ENCODE measurements at regions not wholly inside any gene's neighbourhood (a gene's known extent, or its start where the extent isn't known, plus 50 kb on each side); places are given as distances from the start of the nearest gene placed in this dataset.

DNA sequence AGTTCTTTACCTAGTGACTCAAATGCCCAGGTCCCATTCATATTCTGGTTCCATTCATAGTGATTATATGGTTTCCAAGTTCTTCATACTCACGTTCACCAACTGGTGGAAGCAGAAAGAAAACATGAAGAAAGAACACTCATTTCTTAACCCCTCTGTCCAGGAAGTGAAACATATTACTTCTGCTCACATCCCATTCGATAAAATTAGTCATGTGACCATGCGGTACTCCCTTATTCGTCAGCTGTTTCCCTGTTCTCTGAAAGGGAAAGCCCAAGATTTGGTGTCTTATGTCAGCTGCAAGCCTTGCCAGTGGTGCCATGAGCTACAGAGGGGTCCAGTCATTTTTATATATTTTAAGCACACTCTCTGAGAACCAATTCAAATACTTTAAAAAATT lies 387.0 kb upstream of the DMAC1 start:
- DNase-seq = peak; percentile 29

DNA sequence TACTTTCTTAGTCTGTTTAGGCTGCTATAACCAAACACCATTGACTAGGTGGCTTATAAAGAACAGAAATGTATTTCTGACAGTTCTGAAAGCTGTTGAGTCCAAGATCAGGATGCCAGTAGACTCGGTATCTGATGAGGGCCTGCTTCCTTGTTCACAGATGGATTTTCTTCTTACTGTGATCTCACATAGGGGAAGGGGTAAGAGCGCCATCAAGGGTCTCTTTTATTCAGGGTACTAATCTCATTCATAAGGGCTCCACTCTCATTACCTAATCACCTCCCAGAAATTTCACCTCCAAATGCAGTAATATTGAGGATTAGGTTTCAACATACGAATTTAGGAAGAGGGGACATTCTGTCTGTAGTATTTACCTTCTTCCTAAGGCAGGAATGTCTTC lies 384.0 kb upstream of the DMAC1 start:
- no peak for DNase-seq

DNA sequence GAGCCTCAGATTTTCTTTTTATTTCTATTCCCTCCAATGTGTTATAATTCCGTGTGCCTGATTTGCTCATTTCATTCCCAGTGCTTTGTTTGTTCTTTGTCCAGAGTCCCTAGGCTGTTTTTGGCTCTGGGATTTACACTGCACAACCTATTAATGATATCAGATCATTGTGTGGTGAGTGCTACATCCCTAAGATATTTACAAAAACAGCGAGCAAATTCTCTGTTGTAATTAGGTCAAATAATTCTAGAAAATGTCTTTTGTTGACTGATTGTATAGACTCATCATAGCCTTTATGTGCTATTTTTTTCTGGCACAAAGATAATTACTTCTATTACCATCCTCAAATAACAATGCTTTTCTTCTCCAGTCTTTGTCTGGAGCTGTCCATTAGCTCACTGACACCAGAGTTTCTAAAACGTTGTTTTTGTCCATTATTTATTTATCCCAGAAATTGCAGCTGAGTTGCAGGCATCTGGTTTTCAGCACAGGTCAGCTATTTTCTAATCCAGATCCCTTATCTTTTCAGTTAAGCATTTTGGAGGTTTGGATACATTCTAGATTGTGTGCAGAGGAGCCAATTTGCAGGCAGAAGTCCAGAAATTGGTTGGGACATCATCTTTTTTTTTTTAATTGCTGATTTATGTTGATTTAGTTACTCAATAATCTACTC lies 379.9 kb upstream of the DMAC1 start:
- no peak for DNase-seq

DNA sequence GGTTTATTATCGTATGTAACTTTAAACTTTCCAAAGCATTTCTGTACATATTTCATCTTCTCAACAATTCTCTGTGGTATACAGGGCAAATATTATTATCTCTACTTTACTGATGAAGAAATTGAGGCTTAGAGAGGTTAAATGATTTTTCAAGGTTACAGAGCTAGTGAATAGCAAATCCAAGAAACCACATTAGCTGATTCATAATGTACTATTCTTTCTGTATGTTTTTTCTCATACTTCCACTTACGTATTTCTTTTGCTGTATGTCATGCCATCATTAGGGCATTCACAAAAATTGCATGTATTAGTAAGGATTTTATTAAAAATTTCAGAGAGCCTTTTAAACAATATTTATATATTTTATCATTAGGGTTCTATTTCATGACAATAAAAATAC lies 372.4 kb upstream of the DMAC1 start:
- no peak for DNase-seq

DNA sequence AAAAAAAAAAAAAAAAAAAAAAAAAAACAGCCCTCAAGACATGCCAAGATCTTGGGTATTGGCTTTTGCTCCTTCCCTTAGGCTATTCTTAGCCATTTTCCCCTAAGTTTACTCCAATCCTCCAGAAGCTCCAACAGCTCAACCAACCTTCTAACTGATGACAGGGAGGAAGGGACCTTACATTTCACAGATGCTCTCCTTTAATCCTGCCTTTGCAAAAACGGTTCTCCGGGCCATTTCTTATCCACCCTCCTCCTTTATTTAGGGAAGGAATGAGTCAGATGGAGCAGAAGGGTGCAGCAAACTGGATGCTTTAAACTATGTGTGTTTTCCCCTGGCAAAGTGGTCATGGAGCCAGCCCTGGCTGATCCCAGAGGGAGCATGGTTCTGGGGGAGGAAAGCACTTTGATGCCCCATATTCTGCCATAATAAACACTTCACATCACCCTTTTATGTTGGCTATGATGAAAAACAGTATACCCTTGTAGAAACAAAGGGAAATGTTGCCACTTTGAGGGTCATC lies 369.4 kb upstream of the DMAC1 start:
- DNase-seq = no peak

DNA sequence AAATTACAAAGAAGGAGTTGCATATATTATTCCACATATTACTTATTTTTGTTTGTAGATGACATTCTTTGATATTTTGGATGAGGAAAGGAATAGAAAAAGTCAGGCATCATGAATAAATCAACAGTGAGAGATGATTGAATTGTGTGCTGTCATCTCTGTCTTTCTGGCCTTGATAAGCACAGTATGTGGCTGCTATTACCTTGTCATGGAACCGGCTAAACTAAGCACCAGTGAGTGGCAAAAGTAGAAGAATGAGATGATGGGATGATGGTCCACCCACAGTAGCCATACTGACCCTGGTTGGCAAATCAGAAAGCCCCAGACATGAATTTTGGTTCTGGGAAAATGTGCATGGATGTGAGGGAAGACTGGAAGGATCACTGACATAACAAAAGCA lies 361.2 kb upstream of the DMAC1 start:
- DNase-seq = no peak

DNA sequence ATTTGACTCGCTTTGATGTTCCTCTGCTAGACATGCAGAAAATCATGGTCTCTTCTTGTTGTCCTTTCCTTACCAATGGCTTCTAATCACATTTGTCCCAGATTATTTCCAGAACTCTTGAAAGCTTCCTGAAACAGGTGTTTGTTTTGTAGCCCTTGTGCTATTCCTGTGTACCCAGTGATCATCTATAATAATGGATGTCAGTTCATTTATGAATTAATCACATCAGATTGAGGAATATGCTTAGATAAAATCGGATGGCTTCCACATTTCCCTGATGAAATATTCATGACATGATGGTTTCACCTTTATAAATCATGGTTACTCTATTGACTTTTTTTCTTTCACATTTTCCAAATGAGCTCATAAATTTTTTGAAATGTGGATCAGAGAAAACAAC lies 359.0 kb upstream of the DMAC1 start:
- no peak for DNase-seq

DNA sequence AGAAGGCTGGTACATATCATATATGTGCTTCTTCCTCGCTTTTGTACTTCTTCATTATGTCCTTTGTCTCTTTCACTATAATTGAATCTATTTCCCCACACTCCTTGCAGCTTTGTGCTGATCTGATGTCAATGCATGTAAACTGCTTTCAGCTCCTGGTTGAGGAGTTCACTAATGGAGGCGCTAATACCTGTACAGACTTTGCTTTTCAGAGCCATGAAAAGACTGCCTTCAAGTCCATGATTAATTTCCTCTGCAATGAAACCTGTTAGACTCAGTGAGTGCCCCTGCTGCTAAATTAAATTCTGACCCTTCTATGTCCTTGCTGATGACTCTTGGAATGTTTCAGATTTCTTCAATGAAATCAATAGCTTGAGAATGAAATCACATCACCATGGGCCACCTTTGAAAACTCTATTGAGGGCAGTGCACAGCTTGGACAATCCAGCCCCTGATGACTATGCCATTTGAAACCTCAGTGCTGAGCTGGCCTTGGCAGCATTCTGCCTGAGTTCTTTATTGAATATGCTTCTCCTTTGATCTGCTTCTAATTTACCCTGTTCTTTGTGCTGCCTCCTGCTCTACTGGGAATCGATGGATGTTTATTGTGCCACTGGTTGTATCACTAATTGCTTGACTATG lies 358.2 kb upstream of the DMAC1 start:
- no peak for DNase-seq

DNA sequence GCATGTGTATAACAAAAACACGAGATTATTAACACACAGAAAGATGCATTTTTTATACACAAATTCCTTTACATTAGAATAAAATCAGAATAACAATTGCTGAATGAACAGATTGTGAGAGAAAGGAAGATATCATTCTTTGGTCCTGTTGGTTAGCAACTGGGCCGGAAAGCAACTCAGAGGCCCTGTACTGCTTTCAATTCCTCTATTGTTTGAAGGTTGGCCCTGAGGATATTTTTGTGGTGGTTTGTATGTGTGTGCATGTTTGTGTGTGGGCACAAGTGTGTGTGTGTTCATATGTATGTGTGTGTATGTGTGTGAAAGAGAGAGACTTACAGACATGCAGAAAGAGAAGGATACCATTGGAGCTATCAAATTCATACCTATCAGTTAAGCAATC lies 356.8 kb upstream of the DMAC1 start:
- DNase-seq = no peak

DNA sequence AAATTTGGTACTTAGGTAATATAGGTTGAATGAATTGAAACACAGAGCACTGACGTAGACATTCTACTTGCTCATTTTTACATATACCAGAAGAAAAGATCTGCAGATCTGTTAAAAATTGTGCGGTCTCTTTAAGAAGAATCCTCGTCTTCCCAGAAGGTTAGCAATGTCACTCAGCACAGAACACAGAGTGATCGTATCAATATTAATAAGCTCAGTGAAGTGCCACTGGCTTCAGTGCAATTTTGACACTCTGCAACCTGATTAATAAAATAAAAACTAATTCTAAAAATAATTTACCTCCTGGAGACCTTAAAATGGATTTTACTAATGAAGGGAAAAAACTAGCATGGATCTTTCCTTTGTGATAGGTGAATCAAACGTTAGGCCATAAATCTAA lies 356.1 kb upstream of the DMAC1 start:
- DNase-seq = no peak

DNA sequence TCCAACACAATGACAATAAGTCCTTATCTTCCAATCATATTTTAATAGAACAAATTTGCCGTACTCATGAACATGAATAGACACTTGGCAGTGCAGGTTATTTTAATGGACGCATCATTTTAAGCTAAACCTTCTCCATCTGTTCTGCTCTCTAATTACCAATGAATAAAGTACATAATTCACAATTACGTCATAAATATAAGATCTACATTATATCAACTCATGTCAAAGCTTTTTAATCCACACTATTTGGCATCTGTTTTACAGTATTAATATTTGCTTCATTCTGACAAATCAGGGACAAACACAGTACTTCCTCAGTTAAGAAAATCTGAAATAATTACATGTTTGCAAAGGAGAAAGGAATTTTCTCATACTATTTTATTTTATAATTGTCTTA lies 344.1 kb upstream of the DMAC1 start:
- no peak for DNase-seq

DNA sequence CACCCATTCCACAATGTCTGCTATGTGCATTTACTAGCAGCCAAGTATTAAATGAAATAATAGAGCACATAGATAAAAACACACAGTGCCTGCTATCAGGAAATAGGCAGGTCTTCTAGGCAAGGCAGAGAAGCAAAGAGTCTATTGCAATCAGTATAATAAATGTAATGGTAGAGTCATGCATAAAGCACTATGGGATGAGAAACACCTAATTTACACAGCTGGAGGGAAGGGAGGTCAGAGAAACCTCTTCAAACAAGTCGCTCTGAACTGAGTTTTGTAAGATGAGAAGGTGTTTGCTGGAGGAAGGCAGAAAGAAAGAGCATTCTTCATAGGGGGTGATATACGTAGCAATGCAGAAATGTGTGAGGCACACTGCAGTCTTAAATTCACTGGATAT lies 341.0 kb upstream of the DMAC1 start:
- DNase-seq = no peak

DNA sequence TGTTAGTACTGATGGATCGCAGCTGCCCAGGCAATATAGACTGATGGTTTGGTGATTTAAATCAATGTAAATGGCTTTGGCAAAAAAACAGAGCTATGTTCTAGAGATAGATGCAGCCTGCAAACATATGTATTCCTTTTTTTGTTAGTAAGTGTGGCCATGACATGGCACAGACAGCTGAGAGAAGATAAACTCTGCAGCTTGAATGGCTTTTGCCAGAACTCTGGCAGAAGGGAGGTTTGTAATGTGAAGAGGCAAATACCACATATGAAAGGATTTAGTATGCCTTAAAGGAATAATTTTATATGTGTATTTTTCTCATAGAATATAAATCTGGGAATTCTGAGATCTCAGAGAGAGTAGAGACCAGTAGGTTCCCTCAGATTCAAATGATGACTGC lies 340.2 kb upstream of the DMAC1 start:
- DNase-seq = no peak

DNA sequence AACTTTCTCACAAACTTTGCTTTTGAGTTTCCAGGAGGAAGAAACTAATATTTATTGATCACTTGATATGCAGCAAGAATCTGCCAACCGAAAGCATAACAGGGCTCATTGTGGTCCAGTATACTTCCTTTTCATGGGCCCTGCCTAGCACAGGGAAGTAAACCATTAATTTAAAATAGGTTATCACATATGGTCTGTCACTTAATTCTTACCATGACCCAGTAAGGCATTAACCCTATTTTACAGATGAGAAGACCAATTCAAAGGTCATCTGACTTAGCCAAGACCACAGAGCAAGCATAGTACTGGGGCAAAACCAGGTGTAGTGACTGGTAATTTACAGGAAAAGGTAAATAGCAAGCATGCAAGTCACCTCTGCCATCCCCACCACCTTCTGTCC lies 336.9 kb upstream of the DMAC1 start:
- DNase-seq = no peak

DNA sequence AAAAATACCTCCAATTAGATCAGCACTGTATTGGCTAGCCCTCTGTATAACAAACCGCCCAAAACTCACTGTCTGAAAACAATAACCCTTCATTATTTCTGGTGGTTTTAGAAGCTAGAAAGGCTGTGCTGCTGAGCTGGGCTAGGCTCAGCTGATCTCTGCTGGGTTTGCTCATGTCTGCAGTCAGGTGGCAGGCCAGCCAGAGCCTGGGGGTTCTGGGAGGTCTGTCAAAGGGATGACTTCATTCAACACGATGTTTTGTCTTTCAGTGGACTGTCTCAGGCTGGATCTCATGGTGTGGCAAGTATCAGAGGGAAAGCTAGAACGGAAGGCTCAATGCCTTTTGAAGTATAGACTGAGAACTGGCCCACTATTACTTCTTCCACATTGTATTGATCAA lies 335.1 kb upstream of the DMAC1 start:
- no peak for DNase-seq

DNA sequence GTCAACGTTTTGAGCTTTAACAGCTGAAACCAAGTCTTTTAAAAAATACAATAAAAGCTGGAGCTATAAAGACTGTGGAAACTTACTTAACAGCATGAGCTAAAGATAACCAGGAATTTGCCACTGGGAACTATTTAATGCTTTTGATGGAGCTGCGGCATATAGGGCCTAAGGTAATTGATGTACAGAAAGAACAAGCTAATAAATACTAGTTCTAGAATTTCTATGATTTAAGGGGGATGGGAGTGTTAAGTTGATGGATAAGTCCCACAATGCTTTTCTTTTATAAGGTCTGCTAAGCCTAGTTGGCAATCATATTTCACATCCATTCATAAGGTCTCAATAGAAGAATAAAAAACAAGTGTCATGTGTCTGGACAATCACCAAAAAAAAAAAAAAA lies 334.0 kb upstream of the DMAC1 start:
- DNase-seq = no peak

DNA sequence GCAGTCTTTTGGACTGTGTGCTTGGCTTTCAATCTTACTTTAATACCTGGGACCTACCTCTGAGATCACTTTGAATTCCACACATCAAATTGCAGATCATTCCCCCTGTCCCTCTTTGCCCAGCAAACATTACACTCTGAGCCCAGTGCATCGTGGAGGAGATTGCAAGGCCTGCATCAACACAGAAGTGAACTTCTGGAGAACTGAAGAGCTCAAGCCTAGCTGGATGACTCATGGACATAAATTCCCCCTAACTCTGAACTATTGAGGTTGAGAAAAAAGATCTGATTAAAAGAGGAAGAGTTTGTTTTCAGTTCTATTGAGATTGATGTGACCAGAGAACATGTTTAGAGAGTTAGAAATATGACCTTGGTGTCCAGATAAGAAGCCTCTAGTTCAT lies 316.0 kb upstream of the DMAC1 start:
- peak; percentile 32 for DNase-seq

DNA sequence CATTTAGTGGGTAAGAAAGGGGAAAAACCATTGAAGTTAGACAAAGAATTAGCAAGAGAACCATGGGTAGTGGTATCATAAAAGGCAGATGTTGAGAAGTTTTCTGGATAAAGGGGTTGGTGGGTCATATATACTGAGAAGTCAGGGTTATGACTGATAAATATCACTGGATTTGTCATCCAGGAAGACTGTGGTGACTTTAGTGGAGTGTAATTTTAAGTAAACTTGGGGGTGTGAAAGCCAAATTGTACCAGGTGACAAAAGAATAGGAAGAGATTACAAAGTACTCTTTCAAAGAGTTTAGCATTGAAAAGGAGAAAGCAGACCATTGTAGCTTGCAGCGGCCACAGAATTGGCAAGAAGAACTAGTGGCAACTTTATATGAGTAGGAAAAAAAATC lies 315.2 kb upstream of the DMAC1 start:
- peak; percentile 58 for DNase-seq

DNA sequence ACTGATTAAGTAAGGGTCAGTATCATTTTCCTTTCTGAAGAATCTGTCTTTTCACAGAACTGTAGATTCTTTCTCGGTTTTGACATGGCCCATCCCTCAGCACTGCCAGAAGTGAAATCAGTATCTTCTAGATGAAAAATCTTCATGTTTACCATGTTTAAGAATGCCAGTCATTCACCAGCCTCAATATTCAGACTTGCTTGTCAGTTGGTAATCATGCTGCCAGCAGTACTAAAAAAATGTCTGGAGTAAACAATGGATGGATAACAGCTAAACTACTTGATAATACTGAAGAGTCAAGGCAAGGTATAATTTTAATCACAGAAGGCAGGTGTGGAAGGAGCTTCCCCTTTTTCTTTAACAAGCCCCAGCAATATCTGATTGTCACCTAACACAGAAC lies 306.8 kb upstream of the DMAC1 start:
- no peak for DNase-seq

DNA sequence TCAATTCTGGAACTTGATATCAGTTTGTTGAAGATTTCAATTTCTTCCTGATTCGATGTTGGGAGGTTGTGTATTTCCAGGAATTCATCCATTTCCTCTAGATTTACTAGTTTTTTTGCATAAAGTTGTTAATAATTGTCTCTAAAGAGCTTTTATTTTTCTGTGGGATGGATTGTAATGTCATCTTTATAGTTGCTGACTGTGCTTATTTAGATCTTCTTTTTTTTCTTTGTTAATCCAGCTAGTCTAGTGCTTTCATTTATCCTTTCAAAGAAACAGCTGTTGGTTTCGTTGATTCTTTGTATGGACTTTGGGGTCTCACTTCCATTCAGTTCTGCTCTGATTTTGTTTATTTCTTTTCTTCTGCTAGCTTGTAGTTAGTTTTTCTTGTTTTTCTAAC lies 302.0 kb upstream of the DMAC1 start:
- DNase-seq = no peak

DNA sequence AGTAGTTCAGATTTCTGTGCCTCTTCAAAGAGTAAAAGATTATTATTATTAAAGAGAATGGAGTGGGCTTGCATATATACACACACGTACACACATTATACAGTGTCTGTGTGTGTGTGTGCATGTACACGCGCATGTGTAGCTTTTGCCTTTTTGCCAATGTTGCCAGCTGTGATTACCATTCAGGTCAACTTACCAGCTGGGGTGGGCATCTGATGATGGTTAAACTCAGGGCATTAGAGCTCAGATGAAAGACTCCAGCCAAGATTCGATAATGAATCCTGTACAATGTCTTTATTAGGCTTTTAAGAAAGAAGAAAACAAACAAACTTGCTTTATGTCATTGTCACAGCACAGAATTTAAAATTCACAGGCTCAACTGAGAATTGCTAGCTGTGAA lies 296.5 kb upstream of the DMAC1 start:
- no peak for DNase-seq

DNA sequence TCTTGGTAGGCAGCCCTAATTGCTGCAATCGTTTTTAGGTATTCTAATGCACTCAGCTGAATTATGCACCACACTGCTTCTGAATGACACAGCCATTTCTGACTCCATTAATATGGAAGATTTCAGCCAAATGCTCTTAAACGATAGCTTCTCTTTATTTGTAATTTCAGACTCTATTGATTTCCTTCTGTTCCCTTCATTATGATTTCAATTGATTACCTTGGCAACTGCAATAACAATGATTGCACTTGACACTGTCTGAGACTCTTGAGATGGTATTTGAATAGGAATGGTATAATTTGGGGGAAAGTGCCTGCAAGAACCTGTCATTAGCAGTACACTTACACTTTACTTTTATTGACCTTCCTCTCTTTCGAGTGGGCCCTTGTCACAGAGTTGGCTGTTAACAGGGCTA lies 296.1 kb upstream of the DMAC1 start:
- DNase-seq = no peak

DNA sequence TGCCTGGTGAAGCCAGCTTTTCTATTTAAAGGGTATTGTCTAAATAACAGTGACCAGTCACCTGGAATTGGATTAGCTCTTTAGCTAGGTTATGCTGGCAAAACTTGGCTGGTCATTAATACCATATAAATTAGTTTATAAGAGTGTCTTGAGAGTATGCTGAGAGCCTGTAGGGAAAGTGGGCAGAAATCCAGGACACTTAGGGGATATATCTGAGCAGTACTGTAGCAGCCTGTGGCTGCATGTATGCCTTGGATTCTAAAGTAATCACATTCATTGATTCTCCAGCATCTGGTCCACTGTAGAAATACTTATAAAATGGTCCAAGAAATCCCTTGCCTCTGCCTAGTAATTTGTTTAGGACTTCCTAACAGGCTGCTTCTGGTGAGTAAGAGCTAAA lies 288.9 kb upstream of the DMAC1 start:
- no peak for DNase-seq

DNA sequence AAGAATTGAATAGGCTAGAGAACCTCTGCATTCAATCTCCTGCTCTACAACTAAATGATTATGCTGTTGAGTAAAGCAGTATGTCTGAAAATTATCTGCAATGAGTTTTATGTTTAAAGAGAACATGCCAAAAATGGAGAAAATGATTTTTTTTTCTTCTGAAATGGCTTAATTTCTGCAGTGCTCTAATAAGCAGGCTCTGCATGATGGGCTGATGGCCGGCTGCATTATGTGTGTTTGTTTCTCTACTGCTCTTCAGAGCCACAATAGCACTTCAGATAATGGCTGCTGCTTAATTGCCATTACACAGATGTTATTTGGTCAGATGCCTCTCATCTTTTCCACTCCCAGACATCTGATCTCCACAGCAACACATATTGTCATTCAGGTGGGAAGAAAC lies 286.4 kb upstream of the DMAC1 start:
- DNase-seq = no peak

DNA sequence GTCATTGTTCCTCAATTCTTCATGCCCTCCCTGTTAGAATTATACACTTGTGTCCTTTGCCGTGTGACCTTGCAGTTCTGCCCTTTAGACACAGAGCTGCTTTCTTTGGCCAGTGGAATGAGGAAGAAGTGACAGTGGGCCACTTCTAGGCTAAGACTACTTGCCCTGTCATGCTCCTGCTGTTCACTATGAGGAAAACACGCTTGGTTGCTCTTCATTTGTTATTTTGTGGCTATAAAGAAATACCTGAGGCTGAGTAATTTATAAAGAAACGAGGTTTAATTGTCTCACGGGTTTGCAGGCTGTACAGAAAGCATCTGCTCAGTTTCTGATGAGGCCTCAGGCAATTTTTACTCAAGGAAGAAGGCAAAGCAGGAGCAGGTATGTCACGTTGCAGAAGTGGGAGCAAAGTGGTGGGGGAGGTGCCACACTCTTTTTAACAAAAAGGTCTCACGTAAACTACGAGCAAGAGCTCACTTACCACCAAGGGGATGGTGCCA lies 279.1 kb upstream of the DMAC1 start:
- DNase-seq = no peak
